Islet precursor cell (in vitro differentiated cells): ENCODE measurements at regions not wholly inside any gene's neighbourhood (a gene's known extent, or its start where the extent isn't known, plus 50 kb on each side); places are given as distances from the start of the nearest gene placed in this dataset.

Experiments used
- DNase-seq: peaks from one replicate; pipeline ENCODE4 v3.0.0-alpha.2; 2018

GRCh38 chr1:96233422-96233821 lies 488.2 kb upstream of the PTBP2 start:
- no peak for DNase-seq

GRCh38 chr1:96234299-96234698 lies 487.3 kb upstream of the PTBP2 start:
- peak; percentile 64 for DNase-seq

- DNase-seq: no peak
These were observed 485.3 kb upstream of the PTBP2 start for GRCh38 chr1:96236156-96236739.

- DNase-seq: no peak
These were observed 483.2 kb upstream of the PTBP2 start for GRCh38 chr1:96238426-96238825.

- DNase-seq: no peak
These were observed 481.1 kb upstream of the PTBP2 start for GRCh38 chr1:96240438-96240837.

GRCh38 chr1:96253246-96254035 lies 468.1 kb upstream of the PTBP2 start:
- no peak for DNase-seq

GRCh38 chr1:96256130-96256790 lies 465.3 kb upstream of the PTBP2 start:
- no peak for DNase-seq

- DNase-seq: peak; percentile 55
These were observed 462.2 kb upstream of the PTBP2 start for GRCh38 chr1:96259399-96259798.

GRCh38 chr1:96281491-96281890 lies 440.1 kb upstream of the PTBP2 start:
- DNase-seq: no peak

- DNase-seq: no peak
These were observed 431.6 kb upstream of the PTBP2 start for GRCh38 chr1:96290033-96290432.

- no peak for DNase-seq
These were observed 430.8 kb upstream of the PTBP2 start for GRCh38 chr1:96290801-96291200.

- DNase-seq: no peak
These were observed 430.1 kb upstream of the PTBP2 start for GRCh38 chr1:96291468-96291867.

GRCh38 chr1:96292141-96292540 lies 429.4 kb upstream of the PTBP2 start:
- DNase-seq: no peak

- DNase-seq: no peak
These were observed 424.6 kb upstream of the PTBP2 start for GRCh38 chr1:96296991-96297390.

- no peak for DNase-seq
These were observed 414.6 kb upstream of the PTBP2 start for GRCh38 chr1:96306809-96307560.

GRCh38 chr1:96308314-96308713 lies 413.3 kb upstream of the PTBP2 start:
- DNase-seq: no peak

GRCh38 chr1:96309783-96310182 lies 411.8 kb upstream of the PTBP2 start:
- no peak for DNase-seq

GRCh38 chr1:96313216-96313615 lies 408.4 kb upstream of the PTBP2 start:
- no peak for DNase-seq

GRCh38 chr1:96329121-96329520 lies 392.5 kb upstream of the PTBP2 start:
- no peak for DNase-seq

GRCh38 chr1:96331596-96331995 lies 390.0 kb upstream of the PTBP2 start:
- DNase-seq: no peak

- DNase-seq: no peak
These were observed 387.9 kb upstream of the PTBP2 start for GRCh38 chr1:96333522-96334235.

- DNase-seq: no peak
These were observed 387.4 kb upstream of the PTBP2 start for GRCh38 chr1:96334236-96334557.

- DNase-seq: no peak
These were observed 383.0 kb upstream of the PTBP2 start for GRCh38 chr1:96338622-96339021.
